Endothelial cell of umbilical vein (primary cell): ENCODE measurements at regions not wholly inside any gene's neighbourhood (a gene's known extent, or its start where the extent isn't known, plus 50 kb on each side); places are given as distances from the start of the nearest gene placed in this dataset.

ENCODE experiments used
- BruUV-seq: library from RNA; stranded (reverse); fragments of 400-500 nt; replicated peaks from 2 replicates; lab custom pipeline; 2021; lab: Mats Ljungman, UMichigan
- CTCF ChIA-PET: fragments of 300-600, 350-600 bp; sonication (Branson Sonifier 250); formaldehyde crosslinking; loops from one replicate; lab custom pipeline; 2021; ENCODE audit warnings: antibody characterized with exemption, inconsistent platforms; lab: Charles Lee
- POLR2A ChIA-PET: fragments of 300-600, 350-600 bp; sonication (Branson Sonifier 250); formaldehyde crosslinking; loops from one replicate; lab custom pipeline; 2021; ENCODE audit warnings: antibody characterized with exemption, inconsistent platforms; lab: Charles Lee
- DNase-seq: peaks from one replicate; pipeline ENCODE4 v3.0.0-alpha.2; 2011; ENCODE audit warnings: low read depth, low spot score
- FAIRE-seq: peaks from 2 replicates; lab custom pipeline; 2011; peaks lifted over from hg19 to GRCh38; lab: Jason Lieb, UNC
- H2AFZ ChIP-seq: 2 replicates; pipeline ENCODE4 v1.6.0; 2012; ENCODE audit warnings: low read depth, low read length, control low read depth, inconsistent platforms
- H3K27ac ChIP-seq: 2 replicates; pipeline ENCODE4 v1.5.1; 2011; ENCODE audit warnings: low read depth, mild to moderate bottlenecking, control low read depth, low read length, moderate library complexity; ENCODE audit not compliant: insufficient read depth
- H3K27me3 ChIP-seq, 2 experiments: 2 replicates each; pipeline versions ENCODE4 v1.6.0 to v1.6.1; 2011; ENCODE audit warnings: low read length in 2 of 2, mixed read lengths in 1 of 2; ENCODE audit not compliant: control insufficient read depth in 2 of 2, insufficient read depth in 2 of 2
- H3K36me3 ChIP-seq, 2 experiments: 2 replicates in 1 of 2; 3 replicates in 1 of 2; pipeline ENCODE4 v1.5.1; 2011; ENCODE audit warnings: low read length in 2 of 2, mild to moderate bottlenecking in 1 of 2, moderate library complexity in 1 of 2; ENCODE audit not compliant: control insufficient read depth in 2 of 2, insufficient read depth in 2 of 2; ENCODE audit errors: extremely low read depth in 1 of 2
- H3K4me1 ChIP-seq: 3 replicates; pipeline ENCODE4 v1.5.1; 2011; ENCODE audit warnings: mild to moderate bottlenecking, low read length; ENCODE audit not compliant: control insufficient read depth, insufficient read depth; ENCODE audit errors: extremely low read depth
- H3K4me2 ChIP-seq: 2 replicates; pipeline ENCODE4 v1.6.1; 2011; ENCODE audit warnings: low read length, control low read depth, mixed read lengths; ENCODE audit not compliant: insufficient read depth
- H3K4me3 ChIP-seq, 3 experiments: fragments of 200-600 bp in 1 of 3; sonication (generic), shearing (Covaris generic) in 1 of 3; replicated peaks in 1 of 3; 2 replicates each; pipeline ENCODE4 v1.5.1; 2011 to 2016; ENCODE audit warnings: control low read depth in 3 of 3, low read length in 3 of 3, mild to moderate bottlenecking in 2 of 3, inconsistent platforms in 1 of 3, low read depth in 1 of 3, moderate library complexity in 1 of 3; ENCODE audit not compliant: insufficient read depth in 1 of 3
- H3K79me2 ChIP-seq: 2 replicates; pipeline ENCODE4 v1.6.0; 2012; ENCODE audit warnings: low read length, inconsistent platforms; ENCODE audit not compliant: control insufficient read depth, insufficient read depth
- H3K9ac ChIP-seq: replicated peaks from 2 replicates; pipeline ENCODE3; 2011; ENCODE audit warnings: low read length, control low read depth; ENCODE audit not compliant: insufficient read depth; ENCODE audit errors: extremely low read depth
- H3K9me1 ChIP-seq: replicated peaks from 3 replicates; pipeline ENCODE4 v1.6.0; 2011; ENCODE audit warnings: mild to moderate bottlenecking, low read length; ENCODE audit not compliant: control insufficient read depth, insufficient read depth; ENCODE audit errors: extremely low read depth
- H3K9me3 ChIP-seq: replicated peaks from 2 replicates; pipeline ENCODE4 v1.5.1; 2012; ENCODE audit warnings: low read length, inconsistent platforms; ENCODE audit not compliant: control insufficient read depth, insufficient read depth
- H4K20me1 ChIP-seq: replicated peaks from 2 replicates; pipeline ENCODE3; 2011; ENCODE audit warnings: mild to moderate bottlenecking, low read length; ENCODE audit not compliant: control insufficient read depth, insufficient read depth; ENCODE audit errors: extremely low read depth
- CTCF ChIP-seq, 2 donors: IDR thresholded peaks; 1 replicate in 1 of 2; 2 replicates in 1 of 2; pipeline ENCODE4 v1.5.1; 2011; ENCODE audit warnings: low read length in 2 of 2, mild to moderate bottlenecking in 2 of 2, moderate library complexity in 2 of 2, control low read depth in 1 of 2, inconsistent platforms in 1 of 2, low read depth in 1 of 2; ENCODE audit not compliant: insufficient read depth in 1 of 2; ENCODE audit errors: extremely low read depth in 1 of 2
- EZH2 ChIP-seq: IDR thresholded peaks from 2 replicates; pipeline ENCODE4 v1.6.1; 2012; ENCODE audit warnings: borderline replicate concordance, low read depth, mild to moderate bottlenecking, moderate library complexity, low read length, inconsistent platforms; ENCODE audit not compliant: severe bottlenecking
- FOS ChIP-seq: IDR thresholded peaks from 2 replicates; pipeline ENCODE4 v1.6.1; 2011; ENCODE audit warnings: mild to moderate bottlenecking, low read length, moderate library complexity, borderline replicate concordance; ENCODE audit not compliant: insufficient read depth
- GATA2 ChIP-seq: IDR thresholded peaks from 2 replicates; pipeline ENCODE4 v1.7.0; 2011; ENCODE audit warnings: low read depth, mild to moderate bottlenecking, moderate library complexity, mixed read lengths, low read length; ENCODE audit not compliant: insufficient read length, insufficient read depth
- JUN ChIP-seq: IDR thresholded peaks from 2 replicates; pipeline ENCODE4 v1.6.1; 2011; ENCODE audit warnings: borderline replicate concordance, low read depth; ENCODE audit not compliant: insufficient read length, insufficient read depth
- MAX ChIP-seq: IDR thresholded peaks from 2 replicates; pipeline ENCODE4 v1.6.1; 2011; ENCODE audit not compliant: insufficient read depth, insufficient read length
- MYC ChIP-seq: IDR thresholded peaks from one replicate; pipeline ENCODE4 v1.6.1; 2011; ENCODE audit warnings: mild to moderate bottlenecking, low read depth, low read length
- POLR2A ChIP-seq: IDR thresholded peaks from 2 replicates; pipeline ENCODE4 v1.6.1; 2012; ENCODE audit warnings: low read depth, mild to moderate bottlenecking, control low read depth, low read length
- POLR2AphosphoS5 ChIP-seq: IDR thresholded peaks from 2 replicates; pipeline ENCODE4 v1.6.1; 2012; ENCODE audit warnings: low read depth, mild to moderate bottlenecking, control low read depth, low read length, moderate library complexity; ENCODE audit not compliant: insufficient read depth
- dilution Hi-C: fragments of 300-500 bp; cut with MboI; formaldehyde crosslinking; loops from one replicate; pipeline ENCODE4 v1.15.0; 2019; ENCODE audit warnings: low sequenced_read_pairs; ENCODE audit not compliant: extremely low pct_ligation_motif_present
- intact Hi-C: fragments of 100-400 bp; cut with micrococcal nuclease; formaldehyde crosslinking; loops from one replicate; pipeline ENCODE4 v1.10.0; 2022

- dilution Hi-C loops, result no loop called here
- POLR2A ChIA-PET, result no interaction called here
Observed at GRCh38 chr13:87907202-87907601, 236.0 kb downstream of the SLITRK5 start.

More at GRCh38 chr13:87907202-87907601, 236.0 kb downstream of the SLITRK5 start:
- H3K4me1 ChIP-seq, result no peaks in the 10 kb centered on the region
- H3K4me2 ChIP-seq, result no peak overlapping the region
- H3K9me1 ChIP-seq, result no peaks in the 10 kb centered on the region
- intact Hi-C loops, result no loop called here
- no peak for TF ChIP-seq EZH2
- TF ChIP-seq GATA2, result no peak
- TF ChIP-seq FOS, result no peak
- TF ChIP-seq POLR2AphosphoS5, result no peak
- no peak for TF ChIP-seq MYC
- TF ChIP-seq MAX, result no peak
- TF ChIP-seq CTCF (IDR thresholded peaks at IDR 0.05; ENCODE audit: extremely low read depth in 1 of 2, insufficient read depth in 1 of 2, low read depth in 1 of 2, low read length in 2 of 2), result no peak
- TF ChIP-seq JUN, result no peak
- TF ChIP-seq POLR2A, result no peak
- H3K4me3 ChIP-seq, result no peak overlapping the region
- BruUV-seq, result no TSS peak
- no peaks in the 10 kb centered on the region for H4K20me1 ChIP-seq
- no peaks in the 10 kb centered on the region for H3K27me3 ChIP-seq
- no peak overlapping the region for H2AFZ ChIP-seq
- no peaks in the 10 kb centered on the region for H3K79me2 ChIP-seq
- H3K9me3 ChIP-seq, result no peaks in the 10 kb centered on the region
- H3K27ac ChIP-seq, result no peak overlapping the region
- DNase-seq (no peak), FAIRE-seq (no peak)
- H3K36me3 ChIP-seq, result no peaks in the 10 kb centered on the region
- CTCF ChIA-PET, result no interaction called here
- H3K9ac ChIP-seq, result no peak overlapping the region
